ENCODE measurements at regions not wholly inside any gene's neighbourhood (a gene's known extent, or its start where the extent isn't known, plus 50 kb on each side); places are given as distances from the start of the nearest gene placed in this dataset.
"Not testable (repeated sequence)": the region's sequence is repeated elsewhere in the genome, so short reads cannot be mapped to it uniquely, and the experiment has no call there.

- no peak for TF ChIP-seq CTCF (IDR thresholded peaks at IDR 0.05; ENCODE audit: extremely low read depth, missing control alignments)
Observed at GRCh38 chr5:24999732-25000131, 355.0 kb upstream of the CDH10 start.

GRCh38 chr5:24998641-24999040 is 353.9 kb upstream of the CDH10 start:
- no peak for DNase-seq (ENCODE audit: low spot score)
- TF ChIP-seq CTCF (IDR thresholded peaks at IDR 0.05; ENCODE audit: extremely low read depth, missing control alignments) = no peak

More at GRCh38 chr5:24999732-25000131, 355.0 kb upstream of the CDH10 start:
- no peak for DNase-seq (ENCODE audit: low spot score)

GRCh38 chr5:24986326-24986725 is 341.5 kb upstream of the CDH10 start:
- DNase-seq (ENCODE audit: low spot score) = no peak
- TF ChIP-seq CTCF (IDR thresholded peaks at IDR 0.05; ENCODE audit: extremely low read depth, missing control alignments) = no peak

- DNase-seq (ENCODE audit: low spot score) = not testable (repeated sequence)
Observed at GRCh38 chr5:24978552-24978951, 333.8 kb upstream of the CDH10 start.

- TF ChIP-seq CTCF (IDR thresholded peaks at IDR 0.05; ENCODE audit: extremely low read depth, missing control alignments) = no peak
- DNase-seq (ENCODE audit: low spot score) = no peak
Observed at GRCh38 chr5:24963611-24964010, 318.8 kb upstream of the CDH10 start.

- DNase-seq (ENCODE audit: low spot score) = no peak
- TF ChIP-seq CTCF (IDR thresholded peaks at IDR 0.05; ENCODE audit: extremely low read depth, missing control alignments) = no peak
Observed at GRCh38 chr5:24923400-24923799, 278.6 kb upstream of the CDH10 start.

- TF ChIP-seq CTCF (IDR thresholded peaks at IDR 0.05; ENCODE audit: extremely low read depth, missing control alignments) = no peak
- DNase-seq (ENCODE audit: low spot score) = no peak
Observed at GRCh38 chr5:24918676-24919075, 273.9 kb upstream of the CDH10 start.

- no peak for TF ChIP-seq CTCF (IDR thresholded peaks at IDR 0.05; ENCODE audit: extremely low read depth, missing control alignments)
- no peak for DNase-seq (ENCODE audit: low spot score)
Observed at GRCh38 chr5:24916863-24917262, 272.1 kb upstream of the CDH10 start.

Measured in GM20000 (cell line).